GM12892 (cell line): ENCODE measurements at regions not wholly inside any gene's neighbourhood (a gene's known extent, or its start where the extent isn't known, plus 50 kb on each side); places are given as distances from the start of the nearest gene placed in this dataset.

Experiments
- POLR2A ChIP-seq: IDR thresholded peaks from 2 replicates; pipeline ENCODE4 v1.6.1; 2011; ENCODE audit warnings: low read depth, low read length, control low read depth
- POLR2AphosphoS5 ChIP-seq: IDR thresholded peaks from 2 replicates; pipeline ENCODE4 v1.6.1; 2011; ENCODE audit warnings: low read depth, low read length, control low read depth
- TAF1 ChIP-seq: IDR thresholded peaks from 2 replicates; pipeline ENCODE4 v1.6.1; 2011; ENCODE audit warnings: low read depth, mild to moderate bottlenecking, control low read depth, low read length, borderline replicate concordance

- TF ChIP-seq POLR2AphosphoS5 (no peak), TAF1 (no peak), POLR2A (no peak)
Measured at GRCh38 chr2:221848286-221848685, 276.2 kb upstream of the EPHA4 start.
